Fibroblast of upper back skin (primary cell): ENCODE measurements at regions not wholly inside any gene's neighbourhood (a gene's known extent, or its start where the extent isn't known, plus 50 kb on each side); places are given as distances from the start of the nearest gene placed in this dataset.
"Not testable (repeated sequence)": the region's sequence is repeated elsewhere in the genome, so short reads cannot be mapped to it uniquely, and the experiment has no call there.

Source experiments
- DNase-seq: peaks from one replicate; pipeline ENCODE4 v3.0.0-alpha.2; 2013

DNA sequence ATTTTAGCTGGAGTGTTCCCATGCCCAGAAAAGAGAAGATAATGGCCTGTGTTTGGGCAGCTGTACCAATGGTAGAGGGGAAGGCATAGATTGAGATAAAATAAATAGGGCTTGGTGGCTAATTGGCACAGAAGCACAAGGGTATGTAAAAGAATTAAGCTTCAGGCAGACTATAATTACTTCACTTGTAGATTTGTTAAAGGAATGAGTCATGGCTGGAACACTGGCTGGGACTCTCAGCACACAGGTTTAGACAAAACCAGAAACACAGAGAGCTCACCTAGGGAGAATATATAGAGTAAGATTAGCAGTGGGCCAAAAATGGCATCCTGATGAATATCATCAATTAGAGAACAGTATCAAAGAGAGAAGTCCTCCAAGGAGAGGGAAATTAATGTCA, 198.3 kb upstream of the FIGN start:
- no peak for DNase-seq

DNA sequence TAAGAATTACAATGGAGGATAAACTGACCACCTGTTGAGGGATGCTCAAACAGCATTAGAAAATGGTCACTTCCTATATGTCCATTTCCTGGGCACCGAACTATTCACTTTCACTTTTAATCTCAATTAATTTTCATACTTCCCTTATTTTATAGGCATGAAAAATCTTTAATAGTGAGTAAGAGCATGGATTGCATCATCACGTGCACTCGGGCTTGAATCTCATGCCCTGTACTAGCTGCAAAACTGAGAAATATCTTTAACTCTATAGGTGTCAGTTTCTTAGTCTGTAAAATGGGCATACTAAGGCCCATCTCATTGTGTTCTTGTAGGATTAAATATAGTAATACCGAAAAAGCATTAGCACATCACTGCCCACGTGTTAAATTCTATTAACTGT, 183.9 kb upstream of the FIGN start:
- DNase-seq: no peak

- not testable (repeated sequence) for DNase-seq
Observed at GRCh38 chr2:163914486-163914885, 178.7 kb upstream of the FIGN start.

DNA sequence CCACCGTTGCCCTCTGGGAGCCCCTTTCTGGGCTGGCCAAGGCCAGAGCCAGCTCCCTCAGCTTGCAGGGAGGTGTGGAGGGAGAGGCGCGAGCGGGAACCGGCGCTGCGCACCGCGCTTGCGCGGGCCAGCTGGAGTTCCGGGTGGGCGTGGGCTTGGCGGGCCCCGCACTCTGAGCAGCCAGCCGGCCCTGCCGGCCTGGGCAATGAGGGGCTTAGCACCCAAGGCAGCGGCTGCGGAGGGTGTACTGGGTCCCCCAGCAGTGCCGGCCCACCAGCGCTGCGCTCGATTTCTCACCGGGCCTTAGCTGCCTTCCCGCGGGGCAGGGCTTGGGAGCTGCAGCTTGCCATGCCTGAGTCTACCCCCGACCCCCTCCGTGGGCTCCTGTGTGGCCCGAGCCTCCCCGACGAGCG, 177.7 kb upstream of the FIGN start:
- not testable (repeated sequence) for DNase-seq

GRCh38 chr2:163909411-163910080, 173.7 kb upstream of the FIGN start:
- DNase-seq: no peak

DNA sequence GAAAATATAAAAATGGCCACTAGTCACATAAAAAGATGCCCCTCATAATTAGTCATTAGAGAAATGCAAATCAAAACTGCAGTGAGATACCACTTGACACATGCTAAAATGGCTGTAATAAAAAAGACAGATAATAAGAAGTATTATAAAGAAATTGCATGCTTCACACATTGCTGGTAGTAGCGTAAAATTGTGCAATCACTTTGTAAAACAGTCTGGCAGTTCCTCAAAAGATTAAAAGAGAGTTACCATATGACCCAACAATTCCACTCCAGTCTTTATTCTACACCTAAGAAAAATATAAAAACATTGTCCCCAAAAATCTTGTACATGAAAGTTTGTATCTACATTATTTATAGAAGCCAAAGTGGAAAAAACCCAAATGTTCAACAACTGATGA, 170.6 kb upstream of the FIGN start:
- DNase-seq: no peak

GRCh38 chr2:163897799-163898198, 162.0 kb upstream of the FIGN start:
- no peak for DNase-seq

GRCh38 chr2:163893444-163893843, 157.6 kb upstream of the FIGN start:
- DNase-seq: not testable (repeated sequence)

DNA sequence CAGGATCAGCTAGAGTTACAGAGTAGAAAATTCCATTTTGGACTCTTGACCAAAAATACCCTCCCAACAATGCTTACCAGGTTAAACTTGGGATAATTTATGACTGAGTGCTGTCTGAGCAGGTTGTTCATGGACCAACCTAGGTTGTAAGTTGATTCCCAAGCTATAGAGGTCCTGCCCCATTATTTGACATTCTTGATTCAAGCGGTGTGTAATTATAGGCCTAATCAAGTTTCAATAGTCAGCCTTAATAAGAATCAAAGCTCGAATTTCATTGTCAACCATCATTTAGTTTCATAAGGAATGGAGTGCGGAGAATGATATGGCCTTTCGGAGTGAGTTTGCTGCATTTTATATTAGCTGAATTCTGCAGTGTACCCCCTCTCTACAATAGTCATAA, 152.8 kb upstream of the FIGN start:
- no peak for DNase-seq

- DNase-seq: no peak
Observed at GRCh38 chr2:163887182-163887581, 151.4 kb upstream of the FIGN start.

GRCh38 chr2:163884416-163884815, 148.6 kb upstream of the FIGN start:
- DNase-seq: no peak

GRCh38 chr2:163878718-163879117, 142.9 kb upstream of the FIGN start:
- peak; percentile 5 for DNase-seq

DNA sequence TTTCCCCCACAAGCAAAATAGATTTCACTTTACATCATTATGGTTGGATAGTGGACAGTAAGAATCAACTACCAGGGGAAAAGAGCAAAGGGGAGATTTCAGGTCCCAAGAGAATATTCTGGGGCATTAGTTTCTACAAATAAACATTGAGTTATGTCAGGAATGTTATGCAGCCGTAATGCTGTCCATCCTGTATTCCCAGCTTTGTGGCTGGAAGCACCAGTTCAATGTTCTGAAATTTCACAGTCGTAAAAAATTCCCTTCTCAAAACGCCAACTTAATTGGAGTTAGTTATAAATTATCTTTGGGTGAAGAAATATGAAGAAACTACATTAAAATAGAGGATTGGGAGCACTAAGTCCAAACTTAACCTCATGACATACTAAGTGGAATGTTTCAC, 141.5 kb upstream of the FIGN start:
- DNase-seq: peak; percentile 68

DNA sequence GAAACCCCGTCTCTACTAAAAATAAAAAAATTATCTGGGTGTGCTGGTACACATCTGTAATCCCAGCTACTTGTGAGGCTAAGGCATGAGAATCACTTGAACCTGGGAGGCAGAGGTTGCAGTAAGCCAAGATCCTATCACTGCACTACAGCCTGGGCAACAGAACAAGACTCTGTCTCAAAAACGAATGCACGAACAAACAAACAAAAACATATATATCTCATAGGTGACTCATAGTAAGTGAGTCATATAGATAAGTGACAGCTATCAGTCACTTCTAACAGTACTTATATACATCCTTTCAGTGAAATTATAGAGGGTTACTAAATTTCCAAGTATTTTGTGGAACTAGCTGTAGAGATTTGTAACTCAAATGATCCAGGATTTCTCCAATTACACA, 127.3 kb upstream of the FIGN start:
- DNase-seq: no peak

DNA sequence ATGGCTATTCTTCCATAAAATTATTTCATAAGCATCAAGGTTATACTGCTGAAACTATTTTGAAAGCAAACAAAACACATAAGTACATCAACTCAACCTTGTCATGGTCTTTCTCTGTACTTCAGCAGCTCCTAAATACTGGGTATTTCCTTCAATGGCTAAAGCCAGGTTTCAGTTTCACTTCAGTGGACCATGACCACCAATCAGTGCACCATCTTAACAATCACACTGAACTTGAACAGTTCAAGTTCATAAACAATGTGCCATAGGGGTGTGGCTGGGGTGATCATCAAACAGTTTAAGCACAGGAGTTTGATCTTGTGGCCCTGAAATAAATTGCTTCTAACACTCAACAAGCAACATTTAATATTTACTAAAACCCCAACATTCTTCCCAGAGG, 124.1 kb upstream of the FIGN start:
- no peak for DNase-seq

DNA sequence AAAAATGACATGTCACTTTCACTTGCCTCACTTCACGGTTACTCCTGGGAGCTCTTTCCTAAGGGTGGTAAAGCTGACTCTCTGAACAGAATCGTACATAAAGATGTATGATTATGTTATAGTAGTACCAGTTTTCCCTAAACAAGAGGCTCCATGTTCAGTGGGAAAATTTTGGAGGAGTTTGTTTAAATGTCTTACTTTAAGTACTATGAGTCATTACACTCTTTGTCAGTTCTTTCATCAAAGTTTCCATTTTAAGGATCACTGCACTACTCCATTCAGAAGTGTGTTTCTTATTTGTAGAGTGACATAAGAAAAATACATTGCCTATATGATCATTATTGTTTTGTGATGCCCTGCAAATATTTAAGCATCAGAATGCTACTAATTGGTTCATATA, 121.1 kb upstream of the FIGN start:
- DNase-seq: no peak

- DNase-seq: peak; percentile 1
Observed at GRCh38 chr2:163852616-163853015, 116.8 kb upstream of the FIGN start.

- no peak for DNase-seq
Observed at GRCh38 chr2:163849756-163850435, 114.1 kb upstream of the FIGN start.

DNA sequence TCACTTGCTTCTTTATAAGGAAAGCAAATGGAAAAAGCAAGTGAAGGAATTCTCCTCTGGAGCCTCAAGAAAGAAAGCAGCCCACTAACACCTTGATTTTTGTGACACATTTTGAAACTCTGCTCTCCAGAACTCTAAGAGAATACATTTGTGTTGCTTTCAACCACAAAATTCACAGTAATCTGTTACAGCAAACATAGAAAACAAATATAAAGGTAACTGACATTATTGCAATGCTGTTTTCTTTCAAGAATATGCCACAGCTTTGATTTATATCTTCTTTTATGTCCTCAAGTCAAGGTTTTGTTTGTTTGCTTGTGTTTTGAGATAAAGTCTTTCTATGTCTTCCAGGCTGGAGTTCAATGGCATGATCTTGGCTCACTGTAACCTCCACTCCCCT, 103.1 kb upstream of the FIGN start:
- DNase-seq: no peak

GRCh38 chr2:163836167-163836566, 100.4 kb upstream of the FIGN start:
- no peak for DNase-seq

DNA sequence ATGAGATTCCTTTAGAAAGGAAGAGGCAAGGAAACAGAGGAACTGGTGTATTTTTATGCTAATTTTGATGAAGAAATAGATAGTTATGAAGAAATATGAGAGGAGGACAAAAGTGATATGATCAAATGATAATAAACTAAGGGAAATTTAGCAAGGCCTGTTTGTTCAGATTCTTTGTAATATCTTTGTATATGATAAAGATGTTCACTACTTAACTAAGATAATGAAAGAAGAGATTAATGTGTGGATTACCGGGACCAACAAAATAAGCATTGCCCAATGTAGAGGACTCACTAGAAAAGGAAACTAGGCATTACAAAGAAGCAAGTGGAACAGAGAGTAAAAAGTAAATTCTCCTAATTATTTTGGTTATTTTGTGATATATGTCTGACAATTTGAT, 99.0 kb upstream of the FIGN start:
- DNase-seq: no peak

DNA sequence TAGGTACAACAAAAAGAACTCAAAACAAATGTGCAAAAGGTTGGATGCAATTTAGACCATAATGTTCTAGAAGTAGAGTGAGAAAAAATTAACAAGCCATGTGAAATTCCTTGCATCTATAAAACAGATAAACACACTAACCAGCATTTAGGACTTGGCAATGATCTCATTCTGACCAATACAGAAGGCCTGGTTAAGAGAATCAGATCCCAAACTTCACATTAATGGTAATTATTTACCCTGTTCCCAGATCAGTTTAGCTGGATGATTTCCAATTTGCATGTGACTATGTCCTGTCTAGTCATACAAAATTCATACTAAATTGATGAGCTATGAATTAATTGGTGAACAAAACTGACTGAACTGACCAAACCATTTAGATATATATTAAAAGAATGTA, 98.4 kb upstream of the FIGN start:
- no peak for DNase-seq

DNA sequence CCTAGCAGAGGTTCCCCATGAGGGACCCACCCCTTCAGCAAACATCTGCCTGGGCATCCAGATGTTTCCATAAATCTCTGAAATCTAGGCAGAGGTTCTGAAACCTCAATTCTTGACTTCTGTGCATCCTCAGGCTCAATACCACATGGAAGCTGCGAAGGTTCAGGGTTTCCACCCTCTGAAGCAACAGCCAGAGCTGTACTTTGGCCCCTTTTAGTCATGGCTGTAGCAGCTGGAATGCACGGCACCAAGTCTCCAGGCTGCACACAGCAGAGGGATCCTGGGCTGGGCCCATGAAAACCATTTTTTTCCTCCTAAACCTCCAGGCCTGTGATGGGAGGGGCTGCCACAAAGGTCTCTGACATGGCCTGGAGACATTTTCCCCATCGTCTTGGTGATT, 93.0 kb upstream of the FIGN start:
- DNase-seq: no peak

DNA sequence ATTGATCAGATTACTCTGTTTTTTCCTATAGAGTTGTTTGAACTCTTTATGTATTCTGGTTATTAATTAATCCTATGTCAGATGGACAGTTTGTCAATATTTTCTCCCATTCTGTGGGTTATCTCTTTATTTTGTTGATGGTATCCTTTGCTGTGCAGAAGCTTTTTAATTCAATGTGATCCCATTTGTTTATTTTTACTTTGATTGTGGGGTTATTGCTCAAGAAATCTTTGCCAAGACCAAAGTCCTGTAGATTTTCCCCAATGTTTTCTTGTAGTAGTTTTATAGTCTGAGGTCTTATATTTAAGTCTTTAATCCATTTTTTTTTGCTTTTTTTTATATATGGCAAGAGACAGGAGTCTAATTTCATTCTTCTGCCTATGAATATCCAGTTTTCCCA, 86.2 kb upstream of the FIGN start:
- no peak for DNase-seq

DNA sequence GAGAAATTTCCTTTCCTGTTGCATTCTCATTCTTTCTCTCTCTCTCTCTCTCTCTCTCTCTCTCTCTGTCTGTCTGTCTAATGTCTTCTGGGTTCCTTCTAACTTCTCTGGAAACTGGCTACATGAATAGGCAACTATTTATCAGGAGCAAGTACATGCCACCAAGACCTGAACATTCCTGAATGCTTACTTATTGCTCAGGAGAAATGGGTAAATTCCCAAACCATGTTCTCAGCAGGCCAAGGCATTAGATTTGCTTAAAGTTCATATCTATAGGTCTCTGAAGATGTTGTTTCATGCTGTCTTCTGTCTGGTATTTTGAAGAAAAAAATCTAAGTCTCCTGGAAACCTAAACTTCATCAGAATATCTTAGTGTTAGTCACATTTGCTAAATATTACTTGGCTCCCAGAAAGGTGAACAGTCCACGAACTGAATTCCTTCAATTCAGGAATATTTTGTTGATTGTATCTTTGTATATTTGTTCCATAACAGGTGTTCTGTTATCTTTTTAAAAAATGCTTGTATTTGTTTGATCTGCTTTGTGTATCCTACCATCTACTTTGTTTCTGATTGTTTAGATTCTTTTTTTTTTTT, 77.2 kb upstream of the FIGN start:
- DNase-seq: no peak
